HG03196 (cell line): ENCODE measurements at regions not wholly inside any gene's neighbourhood (a gene's known extent, or its start where the extent isn't known, plus 50 kb on each side); places are given as distances from the start of the nearest gene placed in this dataset.
"Not testable (repeated sequence)": the region's sequence is repeated elsewhere in the genome, so short reads cannot be mapped to it uniquely, and the experiment has no call there.

Experiments used
- ATAC-seq: cut with Tn5 transposase; IDR thresholded peaks from one replicate; pipeline ENCODE4 v1.9.1; 2021; ENCODE audit not compliant: unreplicated experiment

- not testable (repeated sequence) for ATAC-seq
These were observed 154.9 kb upstream of the IQSEC1 start for GRCh38 chr3:13228169-13228568.

GRCh38 chr3:13227315-13228165 is 154.3 kb upstream of the IQSEC1 start:
- no peak for ATAC-seq

- ATAC-seq: no peak
These were observed 151.7 kb upstream of the IQSEC1 start for GRCh38 chr3:13224967-13225366.

DNA sequence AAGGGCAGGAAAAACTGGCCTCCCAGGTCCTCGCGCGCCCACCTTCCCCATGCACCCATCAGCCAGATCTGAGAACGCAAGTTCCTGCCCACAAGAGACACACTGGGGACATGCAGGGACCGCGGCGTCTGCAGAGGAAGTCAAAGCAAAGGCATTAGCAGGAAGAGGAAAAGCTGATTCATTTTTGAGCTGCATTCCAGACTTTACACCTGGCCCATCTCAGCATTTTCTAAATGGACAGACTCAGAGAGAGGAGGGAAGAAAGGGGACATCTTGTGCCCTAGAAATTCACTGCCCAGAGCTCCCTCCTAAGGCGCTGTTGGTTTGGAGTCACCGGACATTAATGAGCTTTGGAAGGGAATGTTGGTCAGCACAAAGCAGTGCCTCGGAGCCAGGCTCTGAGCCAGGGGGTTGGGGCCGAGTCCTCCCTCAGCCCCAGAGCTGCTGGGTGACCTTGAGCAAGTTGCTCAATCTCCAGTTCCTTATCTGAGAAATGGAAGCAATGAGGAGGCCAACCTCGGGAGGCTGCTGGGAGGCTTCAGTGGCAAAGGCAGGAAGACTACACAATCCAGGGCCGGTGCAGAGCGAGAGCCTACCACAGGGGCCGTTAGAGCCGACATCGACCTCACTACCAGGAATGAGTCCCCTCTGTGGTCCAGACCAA is 150.5 kb upstream of the IQSEC1 start:
- ATAC-seq: no peak

DNA sequence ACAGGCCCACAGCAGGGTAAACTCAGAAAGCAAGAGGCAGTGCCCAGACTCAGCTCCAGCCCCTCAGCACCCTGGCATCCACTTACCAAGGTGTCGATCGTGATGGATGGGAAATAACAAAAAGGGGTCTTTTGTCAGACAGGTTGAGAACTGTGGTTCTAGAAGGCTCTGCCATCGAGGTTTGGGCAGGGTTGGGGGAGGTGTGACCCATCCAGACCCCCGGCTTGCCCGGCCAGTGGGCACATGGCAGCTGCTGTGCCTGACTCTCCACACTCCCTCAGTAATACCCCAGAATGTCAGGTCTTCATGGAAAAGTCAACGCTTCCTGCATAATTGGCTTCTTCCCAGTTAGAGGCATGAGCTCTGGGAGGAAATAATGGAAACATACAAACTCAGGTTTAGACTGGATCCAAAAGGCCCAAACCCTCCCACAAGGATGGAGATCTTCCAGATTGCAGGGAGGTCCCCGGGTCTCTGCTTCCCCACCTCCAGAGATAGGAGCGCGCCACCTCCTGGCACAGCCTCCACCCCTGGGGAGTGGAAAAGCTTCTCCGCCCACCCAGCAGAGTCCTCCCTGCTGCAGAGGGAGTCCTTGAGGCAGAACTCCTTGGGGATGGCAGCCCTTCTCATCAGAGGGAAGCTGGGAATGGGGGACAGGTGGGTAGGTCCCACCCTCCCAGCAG is 149.8 kb upstream of the IQSEC1 start:
- no peak for ATAC-seq

GRCh38 chr3:13222131-13222530 is 148.9 kb upstream of the IQSEC1 start:
- no peak for ATAC-seq

DNA sequence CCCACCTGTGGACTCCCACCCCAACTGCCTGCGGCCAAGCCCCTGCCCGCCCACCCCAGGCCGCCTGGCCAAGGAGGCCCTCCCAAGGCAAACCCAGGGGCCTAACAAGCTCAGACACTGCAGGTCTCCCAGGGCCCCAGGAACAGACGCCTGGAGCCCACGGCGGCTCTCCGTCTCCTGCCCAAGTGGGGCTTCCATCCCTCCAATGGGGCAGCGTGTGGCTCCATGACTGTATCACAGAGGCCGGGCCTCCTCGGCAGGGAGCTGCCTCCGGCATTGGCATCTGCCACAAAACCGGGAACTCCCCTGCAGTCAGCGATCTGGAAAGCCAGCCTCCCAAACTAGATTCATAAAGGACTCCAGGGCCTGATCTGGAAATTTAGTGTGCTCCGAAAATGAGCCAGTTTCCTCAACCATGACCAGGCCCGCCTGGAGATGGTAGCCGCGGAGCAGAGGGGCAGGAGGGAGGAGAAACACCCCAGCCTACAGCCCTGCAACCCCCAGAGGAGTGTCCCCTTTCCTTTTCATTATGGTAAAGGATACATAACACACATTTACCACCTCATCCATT is 148.3 kb upstream of the IQSEC1 start:
- ATAC-seq: no peak

DNA sequence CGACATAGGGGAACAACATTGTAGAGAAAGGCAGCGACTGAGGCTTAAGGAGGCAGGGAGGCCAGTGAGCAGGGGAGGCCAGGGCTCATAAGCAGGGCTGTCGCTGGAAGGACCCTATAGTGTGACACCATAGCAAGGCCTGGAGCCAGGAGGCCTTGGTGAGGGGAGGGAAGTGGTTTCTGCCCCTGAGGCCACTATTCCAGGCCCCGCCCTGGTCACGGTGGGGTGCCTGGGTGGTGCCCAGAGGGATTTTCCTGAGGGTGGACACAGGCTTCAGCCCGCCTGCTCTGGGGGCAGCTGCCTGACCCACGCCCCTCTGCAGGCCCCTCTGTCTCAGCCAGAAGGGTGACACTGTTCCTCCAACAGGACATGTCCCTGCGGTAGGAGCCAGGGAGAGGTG is 147.8 kb upstream of the IQSEC1 start:
- ATAC-seq: no peak

DNA sequence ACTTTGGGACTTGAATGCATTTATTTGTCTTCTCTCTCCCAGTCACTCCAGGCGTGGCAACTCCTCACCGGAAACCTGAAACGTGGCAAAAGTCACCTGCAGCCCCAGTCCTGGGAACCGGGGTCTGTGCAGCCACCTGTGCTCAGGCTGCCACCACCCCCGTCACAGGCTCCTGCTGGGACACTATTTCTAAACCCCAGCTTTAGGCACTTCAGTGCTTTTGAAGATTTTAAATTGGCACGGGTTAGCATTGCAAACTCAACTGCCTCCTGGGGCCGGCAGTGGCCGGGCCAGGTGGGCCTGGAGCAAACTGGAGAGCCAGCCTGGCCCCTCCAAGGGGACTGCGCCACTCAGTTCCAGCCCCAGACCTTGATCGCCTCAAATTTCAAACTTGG is 146.7 kb upstream of the IQSEC1 start:
- ATAC-seq: no peak

- no peak for ATAC-seq
These were observed 146.1 kb upstream of the IQSEC1 start for GRCh38 chr3:13219077-13219901.

GRCh38 chr3:13218541-13218908 is 145.3 kb upstream of the IQSEC1 start:
- no peak for ATAC-seq

DNA sequence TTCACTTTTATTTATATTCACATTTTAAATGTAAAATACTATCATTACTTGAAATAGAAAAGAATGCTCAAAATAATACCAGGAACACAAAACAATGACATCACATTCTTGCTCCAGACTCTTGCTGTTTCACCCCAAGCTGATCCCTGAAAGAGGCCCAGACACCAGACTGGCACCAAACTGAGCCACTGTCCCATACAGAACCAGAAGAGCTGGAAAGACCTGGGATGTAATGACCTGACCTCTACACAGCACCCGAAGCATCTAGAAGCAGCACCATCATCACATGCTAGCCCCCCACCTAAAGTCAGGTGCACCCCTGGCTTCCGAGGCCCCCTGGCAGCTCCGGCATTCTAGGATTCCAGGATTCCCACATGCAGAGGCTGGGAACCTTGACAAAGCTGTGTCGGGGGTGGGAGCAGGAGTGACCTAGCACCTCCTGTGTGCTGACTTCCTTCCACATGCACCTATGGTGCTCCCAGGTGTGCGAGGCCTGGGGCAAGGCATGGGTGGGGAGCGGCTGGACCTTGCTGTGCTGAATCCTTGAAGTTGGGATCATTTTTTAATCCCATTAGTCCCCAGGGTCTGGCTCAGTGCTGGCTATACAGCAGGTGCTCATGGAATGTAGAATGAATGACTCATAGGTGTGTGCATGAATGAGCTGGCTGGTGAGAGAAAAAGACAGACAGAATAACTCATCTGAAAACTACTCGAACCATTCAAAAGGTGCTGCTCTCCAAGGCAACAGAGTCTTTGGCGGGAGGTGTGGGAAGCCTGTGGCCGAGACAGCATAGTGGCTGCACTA is 144.7 kb upstream of the IQSEC1 start:
- no peak for ATAC-seq

DNA sequence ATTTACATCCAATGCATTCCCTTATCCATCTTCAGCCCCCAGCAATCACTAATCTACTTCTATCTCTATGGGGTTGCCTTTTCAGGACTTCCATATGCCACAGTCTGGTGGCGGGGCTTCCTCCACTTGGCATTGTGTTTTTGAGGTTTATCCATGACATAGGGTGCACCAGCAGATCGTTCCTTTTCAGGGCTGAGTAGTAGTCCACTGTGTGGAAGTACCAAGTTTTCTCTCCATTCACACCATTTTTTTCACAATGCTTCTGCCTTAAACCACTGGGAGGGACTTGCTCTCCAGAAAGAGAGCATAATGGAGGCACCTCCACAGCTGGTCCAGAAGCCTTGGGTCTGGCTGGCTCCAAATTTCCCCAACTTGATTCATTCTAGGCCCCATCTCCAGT is 144.0 kb upstream of the IQSEC1 start:
- no peak for ATAC-seq

DNA sequence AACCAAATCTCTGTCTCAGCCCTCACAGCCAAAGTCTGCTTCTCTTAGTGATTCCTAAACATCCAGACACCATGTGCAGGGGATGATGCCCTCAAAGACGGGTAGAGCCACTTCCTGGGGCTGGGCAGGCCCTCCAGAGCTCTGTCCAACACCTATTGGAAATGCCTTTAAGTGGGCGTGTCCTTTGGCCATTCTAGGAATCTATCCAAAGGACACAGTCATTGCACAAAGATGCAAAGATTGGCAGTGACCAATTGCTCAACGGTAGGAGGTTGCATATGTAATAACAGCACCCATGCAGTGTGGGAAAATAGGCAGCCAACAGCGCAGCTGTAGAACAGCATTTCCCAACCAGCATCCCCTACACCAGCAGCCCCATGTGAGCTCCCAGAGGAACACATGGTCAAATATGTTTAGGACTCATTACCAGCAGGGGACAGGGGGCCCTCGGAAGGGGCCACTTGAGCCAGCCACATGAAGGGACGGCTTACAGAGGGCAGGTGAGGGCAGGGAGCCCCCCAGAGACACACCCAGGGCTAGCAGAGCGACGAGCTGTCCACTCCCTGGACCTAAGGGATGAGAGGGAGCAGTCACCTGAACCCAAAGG is 142.8 kb upstream of the IQSEC1 start:
- no peak for ATAC-seq

- no peak for ATAC-seq
These were observed 141.7 kb upstream of the IQSEC1 start for GRCh38 chr3:13214847-13215472.

DNA sequence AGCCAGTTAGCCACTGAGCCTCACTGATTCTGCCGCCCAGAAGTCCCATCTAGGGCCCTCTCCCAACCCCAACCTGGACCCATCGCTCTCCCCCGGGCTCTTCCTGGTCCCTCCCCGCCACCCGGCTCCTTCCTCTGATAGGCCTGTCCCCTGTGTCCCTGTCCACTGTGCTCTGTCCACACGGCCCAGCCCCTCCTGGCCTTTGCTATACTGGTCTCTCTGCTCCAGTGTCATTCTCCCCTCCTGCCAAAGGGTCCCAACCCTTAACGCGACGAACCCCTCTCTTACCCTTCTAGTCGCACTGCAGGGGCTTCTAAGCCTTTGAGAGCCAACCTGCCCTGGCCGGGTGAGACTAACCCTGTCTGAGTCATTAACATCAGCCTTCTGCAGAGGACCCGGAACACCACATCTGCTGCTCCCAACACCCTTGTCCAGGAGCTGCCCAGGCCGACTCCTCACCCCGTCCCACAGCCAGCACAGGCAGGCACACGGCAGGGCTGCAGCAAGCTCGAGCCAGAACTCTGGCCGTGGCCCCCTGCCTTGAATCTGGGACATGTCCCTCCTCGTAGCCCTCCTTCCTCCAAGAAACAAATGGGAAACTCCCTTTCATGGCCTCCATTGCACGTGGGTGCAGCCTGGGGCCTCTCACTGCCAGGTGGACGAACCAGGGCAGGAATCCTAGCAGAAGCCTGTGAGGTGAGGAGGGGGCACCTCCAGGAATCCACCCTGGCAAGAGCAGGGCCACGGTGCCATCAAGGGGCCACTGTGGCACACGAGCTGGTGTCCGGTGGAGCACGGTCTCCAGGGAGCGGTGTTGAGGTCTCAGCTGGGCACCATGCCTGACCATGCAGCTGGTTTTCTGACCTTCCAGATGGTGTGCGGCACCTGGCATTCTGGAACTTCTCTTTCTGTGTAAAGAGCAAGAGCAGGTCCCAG is 140.9 kb upstream of the IQSEC1 start:
- no peak for ATAC-seq

- ATAC-seq: no peak
These were observed 140.3 kb upstream of the IQSEC1 start for GRCh38 chr3:13213490-13213889.

DNA sequence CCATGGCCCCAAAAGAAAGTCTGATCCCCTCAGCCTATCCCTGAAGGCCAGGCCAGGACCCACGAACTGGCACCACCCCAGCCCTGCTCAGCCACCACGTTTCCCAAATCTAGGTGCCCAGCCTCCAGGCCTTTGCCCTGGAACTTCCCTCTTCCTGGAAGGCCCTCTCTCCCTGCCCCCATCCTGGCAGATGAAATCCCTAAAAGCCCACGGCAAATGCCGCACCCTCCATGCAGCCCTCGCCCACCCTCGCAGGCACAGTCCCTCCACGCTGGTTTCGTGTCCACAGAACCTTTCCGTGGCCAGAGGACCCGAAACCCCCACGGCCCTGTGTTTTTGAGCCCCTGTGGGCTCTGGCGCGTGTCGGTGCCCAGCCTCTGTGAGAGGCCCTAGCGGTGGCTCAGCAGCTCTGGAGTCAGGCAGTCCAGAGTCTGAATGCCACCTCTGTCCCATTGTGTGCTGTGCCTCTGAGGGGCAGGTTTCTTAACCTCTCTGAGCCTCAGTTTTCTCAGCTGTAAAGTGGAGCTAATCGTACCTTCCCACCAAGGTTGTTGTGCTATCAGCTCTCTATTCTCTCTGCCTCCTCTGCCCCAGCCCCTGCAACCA is 138.5 kb upstream of the IQSEC1 start:
- ATAC-seq: no peak
